HG03571 (cell line): ENCODE measurements at regions not wholly inside any gene's neighbourhood (a gene's known extent, or its start where the extent isn't known, plus 50 kb on each side); places are given as distances from the start of the nearest gene placed in this dataset.
"Not testable (repeated sequence)": the region's sequence is repeated elsewhere in the genome, so short reads cannot be mapped to it uniquely, and the experiment has no call there.

Experiments
- ATAC-seq: cut with Tn5 transposase; IDR thresholded peaks from one replicate; pipeline ENCODE4 v1.9.1; 2021; ENCODE audit not compliant: unreplicated experiment

DNA sequence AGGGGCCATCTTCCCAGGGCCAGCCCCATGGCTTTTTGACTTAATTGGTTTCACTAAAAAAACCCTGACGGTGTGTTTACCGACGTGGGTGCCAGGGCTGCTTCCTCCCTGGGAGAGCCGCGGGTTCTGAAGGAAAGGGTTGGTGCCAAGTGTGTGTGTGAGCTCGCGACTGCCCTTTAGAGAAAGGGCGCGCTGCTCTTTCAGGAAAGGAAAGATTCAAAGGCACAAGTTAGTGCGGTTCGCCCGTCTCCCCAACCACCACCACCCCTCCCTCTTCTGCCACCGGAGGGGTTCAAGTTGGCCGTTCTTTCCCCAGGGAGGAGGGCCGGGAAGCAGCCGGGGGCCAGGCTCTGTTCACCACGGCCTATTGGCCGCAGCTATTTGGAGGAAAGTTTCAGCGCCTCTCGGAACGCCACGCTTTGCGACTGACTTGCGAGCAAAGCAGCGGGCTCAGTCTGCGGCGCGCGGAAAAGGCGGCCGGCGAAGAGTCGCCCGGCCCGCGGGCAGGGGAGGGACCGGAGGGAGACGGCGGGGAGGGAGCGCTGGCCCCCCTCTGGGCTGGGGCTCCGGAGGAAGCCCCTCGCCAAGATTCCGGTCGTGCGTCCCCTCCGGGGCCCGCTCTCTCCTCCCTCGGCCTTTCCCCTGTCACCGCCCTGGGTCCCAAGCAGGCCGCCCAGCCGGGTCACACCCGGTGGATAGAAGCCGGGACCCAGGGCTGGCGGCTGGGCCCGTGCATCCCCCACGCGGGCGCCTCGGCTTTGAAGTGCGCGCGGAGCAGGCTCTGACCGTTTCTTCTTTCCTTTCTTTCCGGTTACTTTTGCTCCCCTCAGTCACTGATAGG, 165.9 kb upstream of the PPP1R3A start:
- ATAC-seq: no peak

DNA sequence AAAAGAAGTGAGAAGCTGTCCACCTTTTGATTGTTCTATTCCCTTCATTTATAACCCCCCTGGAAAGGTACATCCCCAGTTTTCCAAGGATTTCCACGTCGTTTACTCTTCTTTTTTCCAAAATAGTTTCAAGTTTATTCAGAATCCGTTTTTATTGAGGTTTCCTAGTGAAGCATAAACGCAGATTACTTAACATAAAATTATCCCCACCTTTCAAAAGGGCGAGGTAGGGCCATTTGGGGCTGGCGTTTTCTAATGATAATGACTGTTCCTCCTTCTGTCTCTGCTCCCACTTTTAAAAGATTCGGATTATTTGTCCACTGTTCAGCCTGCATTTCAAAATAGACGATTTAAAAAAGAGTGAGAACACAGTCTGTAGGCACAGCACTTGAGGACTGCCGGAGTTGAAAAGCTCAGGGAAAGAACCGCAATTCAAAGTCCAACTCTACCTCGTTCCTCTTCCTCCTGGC, 165.2 kb upstream of the PPP1R3A start:
- ATAC-seq: no peak

DNA sequence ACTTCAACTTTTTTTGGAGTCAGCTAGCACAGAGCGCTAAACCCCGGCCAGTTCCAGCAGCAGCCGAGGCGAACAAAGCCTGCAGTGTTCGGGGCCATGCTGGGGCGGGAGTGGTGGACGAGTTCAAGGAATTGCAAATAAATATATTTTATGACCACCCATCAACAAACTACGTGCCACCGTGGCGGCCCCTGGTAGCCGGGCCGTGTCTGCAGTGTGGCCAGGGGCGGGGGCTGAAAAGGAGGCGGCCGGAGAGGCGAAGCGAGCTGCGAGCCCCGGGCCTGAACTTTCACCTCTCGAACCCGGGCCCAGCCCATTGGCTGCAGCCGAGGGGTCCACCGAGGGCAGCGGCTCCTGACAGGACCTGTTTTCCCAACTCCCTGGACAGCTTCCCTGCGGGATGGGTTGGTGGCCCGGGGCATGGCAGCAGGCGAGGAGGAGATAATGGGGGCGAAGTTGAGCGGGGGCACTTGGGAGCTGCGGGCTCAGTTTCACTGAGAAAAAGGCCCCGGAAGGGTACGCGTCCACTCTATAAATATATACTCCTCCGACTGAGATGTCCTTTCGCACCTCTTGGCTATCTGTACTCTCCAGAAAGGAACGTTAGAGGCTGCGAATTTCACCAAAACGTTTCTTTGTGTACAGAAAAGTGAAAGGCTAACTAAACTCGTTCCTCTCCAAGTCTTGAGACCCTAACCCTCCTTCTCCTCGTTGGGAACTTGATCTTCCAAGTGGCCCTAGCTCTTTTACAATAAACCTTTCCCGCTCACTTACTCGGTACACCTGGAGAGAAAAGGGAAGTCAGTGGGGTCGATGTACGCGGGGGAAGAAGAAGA, 164.6 kb upstream of the PPP1R3A start:
- no peak for ATAC-seq

DNA sequence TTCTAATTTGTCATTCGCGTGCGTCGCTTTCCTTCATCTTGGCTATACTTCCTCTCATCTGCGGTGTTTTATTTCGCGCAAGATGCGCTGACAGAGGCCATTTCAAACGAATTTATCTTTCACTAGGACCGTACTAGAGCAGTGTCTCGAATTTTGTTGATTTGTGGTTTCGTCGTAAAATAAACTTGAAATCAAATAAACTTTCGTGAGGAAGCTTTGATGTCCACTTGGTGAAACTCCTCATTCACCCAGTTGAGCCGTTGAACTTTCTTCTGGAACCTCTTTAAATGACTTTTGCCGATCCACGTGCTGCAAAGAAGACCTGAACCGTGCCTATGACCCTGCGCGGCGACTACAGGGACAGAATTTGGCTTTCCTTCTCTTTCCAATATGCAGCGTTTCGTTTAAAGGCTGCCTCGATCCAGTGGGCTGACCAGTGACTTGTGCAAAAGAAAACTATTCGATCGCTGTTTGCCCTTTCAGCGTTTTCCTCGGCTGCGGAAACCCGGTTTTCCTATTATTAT, 163.9 kb upstream of the PPP1R3A start:
- no peak for ATAC-seq

DNA sequence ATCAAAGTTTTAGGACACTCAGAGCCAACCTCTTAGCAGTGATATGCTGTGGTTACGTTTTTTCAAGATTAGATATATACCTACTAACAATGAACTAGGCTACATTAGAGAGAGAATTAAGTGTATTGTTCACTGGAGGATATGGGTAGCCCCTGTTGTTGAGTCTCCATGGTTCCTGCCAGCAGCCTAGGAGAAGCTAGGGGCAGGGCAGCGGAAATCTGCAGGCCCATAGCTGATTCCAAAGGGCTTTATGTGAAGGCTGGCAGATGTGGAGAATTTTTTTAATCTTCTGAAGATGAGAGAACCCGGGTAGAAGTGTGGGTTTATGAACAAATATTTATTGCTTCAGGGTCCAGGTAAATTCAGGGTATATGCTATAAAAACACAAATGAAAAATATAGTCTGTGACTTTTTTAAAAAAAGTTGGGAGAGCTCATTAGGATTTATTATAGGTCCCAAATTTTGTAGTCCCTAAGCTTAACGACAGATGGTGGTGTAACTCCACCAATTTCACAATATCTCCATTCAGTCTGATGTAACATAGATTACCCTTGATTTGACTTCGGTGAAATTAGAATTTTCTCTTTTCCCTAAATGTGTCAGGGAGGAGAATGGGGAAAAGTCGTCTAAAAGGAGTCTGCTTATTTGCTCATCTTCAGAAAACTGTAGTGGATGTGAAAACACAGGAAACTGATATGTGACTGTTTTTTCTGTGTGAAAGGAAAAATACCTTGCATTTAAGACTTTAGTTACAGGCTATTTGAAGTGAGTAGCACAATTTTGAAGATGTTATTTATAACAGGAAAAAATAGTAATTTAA, 163.0 kb upstream of the PPP1R3A start:
- ATAC-seq: no peak

DNA sequence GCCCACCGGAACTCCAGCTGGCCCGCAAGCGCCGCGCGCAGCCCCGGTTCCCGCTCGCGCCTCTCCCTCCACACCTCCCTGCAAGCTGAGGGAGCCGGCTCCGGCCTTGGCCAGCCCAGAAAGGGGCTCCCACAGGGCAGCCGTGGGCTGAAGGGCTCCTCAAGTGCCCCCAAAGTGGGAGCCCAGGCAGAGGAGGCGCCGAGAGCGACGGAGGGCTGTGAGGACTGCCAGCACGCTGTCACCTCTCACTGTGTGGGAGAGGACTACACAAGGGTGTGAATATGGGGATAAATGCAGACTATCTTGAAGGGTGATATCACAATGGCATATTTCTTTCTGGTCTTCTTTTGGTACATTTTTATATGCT, 158.3 kb upstream of the PPP1R3A start:
- not testable (repeated sequence) for ATAC-seq

DNA sequence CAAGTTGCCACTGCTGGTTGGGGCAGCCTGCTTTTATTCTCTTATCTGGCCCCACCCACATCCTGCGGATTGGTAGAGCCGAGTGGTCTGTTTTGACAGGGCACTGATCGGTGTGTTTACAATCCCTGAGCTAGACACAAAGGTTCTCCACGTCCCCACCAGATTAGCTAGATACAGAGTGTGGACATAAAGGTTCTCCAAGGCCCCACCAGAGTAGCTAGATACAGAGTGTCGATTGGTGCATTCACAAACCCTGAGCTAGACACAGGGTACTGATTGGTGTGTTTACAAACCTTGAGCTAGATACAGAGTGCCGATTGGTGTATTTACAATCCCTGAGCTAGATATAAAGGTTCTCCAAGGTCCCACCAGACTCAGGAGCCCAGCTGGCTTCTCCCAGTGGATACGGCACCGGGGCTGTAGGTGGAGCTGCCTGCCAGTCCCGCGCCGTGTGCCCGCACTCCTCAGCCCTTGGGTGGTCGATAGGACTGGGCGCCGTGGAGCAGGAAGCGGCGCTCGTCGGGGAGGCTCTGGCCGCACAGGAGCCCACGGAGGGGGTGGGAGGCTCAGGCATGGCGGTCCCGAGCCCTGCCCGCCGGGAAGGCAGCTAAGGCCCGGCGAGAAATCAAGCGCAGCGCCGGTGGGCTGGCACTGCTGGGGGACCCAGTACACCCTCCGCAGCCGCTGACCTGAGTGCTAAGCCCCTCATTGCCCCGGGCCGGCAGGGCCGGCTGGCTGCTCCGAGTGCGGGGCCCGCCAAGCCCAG, 157.8 kb upstream of the PPP1R3A start:
- not testable (repeated sequence) for ATAC-seq

DNA sequence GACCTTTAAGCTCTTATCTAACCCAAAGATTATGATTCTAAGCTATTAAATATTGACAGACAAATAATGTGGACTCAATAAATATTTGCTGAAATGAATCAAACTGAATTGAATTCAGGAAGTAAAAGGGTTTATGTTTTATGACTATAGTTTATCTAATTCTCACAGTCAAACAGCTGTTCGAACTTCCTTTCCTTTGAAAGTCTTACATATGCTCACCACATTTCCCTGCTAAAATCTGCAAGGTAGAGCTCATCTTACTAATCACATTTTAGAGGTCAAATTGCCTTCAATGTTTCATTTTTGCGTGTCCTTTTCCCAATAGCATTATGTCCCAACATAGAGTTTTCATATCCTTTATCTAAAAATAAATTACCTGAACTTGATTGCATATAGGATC, 154.9 kb upstream of the PPP1R3A start:
- ATAC-seq: no peak

DNA sequence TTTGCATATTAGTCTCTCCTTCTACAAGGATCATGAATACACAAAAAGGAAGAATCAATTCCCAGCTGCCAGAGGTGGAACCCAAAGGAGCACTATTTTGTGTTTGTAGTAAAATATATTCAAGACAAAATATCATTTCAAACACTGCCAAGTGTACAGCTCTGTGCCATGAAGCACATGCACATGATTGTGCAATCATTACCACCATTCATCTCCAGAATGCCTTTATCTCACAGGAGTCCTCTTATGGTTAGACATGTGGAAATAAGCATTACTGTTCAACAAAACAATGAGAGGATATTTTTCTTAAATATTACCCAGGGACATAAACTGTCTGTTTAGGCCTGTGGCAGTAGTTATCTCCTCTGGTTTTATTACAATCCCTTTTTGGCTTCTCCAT, 151.4 kb upstream of the PPP1R3A start:
- no peak for ATAC-seq

DNA sequence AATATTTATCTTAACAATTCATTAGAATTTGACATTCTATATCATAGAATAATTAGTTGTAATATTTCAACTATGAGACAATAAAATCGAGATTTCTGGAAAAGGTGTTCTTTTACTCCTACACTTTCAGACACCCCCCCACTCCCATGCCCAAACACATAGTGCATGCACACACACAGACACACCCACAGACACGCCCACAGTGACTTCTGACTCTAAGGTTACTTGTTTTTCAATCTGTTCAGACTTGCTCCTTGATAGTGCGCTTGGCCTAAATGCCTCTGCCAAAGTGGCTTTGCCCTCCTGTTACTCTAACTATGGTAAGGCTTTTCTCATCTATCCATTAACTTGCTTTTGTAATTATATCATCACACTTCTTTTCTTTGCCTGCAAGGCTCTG, 144.0 kb upstream of the PPP1R3A start:
- ATAC-seq: no peak

DNA sequence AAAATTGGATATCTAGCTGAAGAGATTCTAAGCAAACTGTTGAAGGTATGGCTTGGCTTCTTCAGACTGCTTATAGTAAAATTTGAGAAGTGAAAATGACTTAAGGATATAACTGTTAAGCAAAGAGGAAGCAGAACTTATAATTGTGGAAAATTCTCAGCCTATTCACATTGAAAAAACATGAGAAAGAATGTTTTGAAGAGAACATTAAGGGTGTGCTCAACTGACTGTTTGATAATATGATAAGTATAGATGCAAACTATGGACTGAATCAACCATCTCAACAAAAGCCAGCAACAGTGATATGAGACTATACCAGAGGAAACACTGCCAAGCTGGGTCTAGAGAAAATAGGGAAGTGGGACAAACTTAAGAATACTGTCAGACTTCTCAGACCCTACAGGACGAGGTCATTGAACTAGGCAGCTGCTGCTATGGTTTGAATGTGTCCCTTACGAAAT, 133.1 kb upstream of the PPP1R3A start:
- ATAC-seq: peak; percentile 94

DNA sequence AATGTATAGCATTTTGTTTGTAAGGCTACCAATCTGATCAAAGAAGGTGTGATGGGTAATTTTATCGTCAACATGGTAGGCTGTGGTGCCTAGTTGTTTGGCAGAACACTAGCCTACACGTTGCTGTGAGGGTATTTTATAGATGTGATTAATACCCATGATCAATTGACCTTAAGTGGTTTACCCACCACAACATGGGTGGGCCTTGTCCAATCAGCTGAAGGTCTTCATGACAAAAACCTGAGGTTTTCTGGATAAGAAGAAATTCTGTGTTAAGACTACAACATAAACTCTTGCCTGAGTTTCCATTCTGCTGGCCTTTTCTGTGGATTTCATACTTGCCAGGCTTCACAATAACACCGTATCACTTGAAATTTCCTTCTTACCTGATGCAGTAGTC, 131.8 kb upstream of the PPP1R3A start:
- no peak for ATAC-seq

DNA sequence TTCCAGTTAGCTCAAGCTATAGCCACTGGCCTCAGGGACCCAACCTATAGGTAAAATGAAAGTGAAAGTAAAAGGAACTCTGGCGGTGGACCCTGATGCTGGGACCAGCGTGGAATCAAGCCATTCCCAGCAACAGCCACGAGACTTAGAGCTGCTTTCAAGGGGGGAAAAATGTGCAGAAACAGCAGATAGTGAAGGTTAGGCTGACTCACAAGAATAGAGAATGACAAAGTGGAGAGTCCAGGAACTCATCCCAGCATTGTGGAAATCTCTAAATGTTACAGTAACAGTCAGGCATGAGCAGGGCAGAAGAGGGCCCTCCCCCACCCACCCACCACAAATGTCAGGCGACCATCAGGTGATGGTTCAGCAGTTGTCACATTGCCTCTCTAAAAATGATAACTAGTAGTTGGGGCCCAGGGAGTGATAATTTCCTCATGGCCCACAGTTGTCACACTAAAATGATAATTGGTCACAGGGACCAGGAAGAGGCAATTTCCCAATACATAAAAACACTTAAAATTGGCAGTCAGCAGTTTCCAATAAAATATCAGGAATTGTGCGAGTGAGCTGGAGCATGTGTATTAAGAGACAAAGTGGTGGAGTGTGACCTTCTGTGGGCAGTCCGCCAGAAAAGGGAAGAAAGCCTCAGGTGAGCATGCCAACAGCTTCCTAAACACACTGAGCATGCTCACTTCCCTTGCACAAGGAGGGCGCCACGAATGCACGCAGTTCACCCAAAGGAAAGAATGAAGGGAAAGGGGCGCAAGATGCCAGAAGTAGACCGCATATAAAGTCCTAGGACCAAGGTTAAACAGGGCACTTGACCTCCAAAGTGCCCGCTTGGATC, 129.8 kb upstream of the PPP1R3A start:
- ATAC-seq: no peak

DNA sequence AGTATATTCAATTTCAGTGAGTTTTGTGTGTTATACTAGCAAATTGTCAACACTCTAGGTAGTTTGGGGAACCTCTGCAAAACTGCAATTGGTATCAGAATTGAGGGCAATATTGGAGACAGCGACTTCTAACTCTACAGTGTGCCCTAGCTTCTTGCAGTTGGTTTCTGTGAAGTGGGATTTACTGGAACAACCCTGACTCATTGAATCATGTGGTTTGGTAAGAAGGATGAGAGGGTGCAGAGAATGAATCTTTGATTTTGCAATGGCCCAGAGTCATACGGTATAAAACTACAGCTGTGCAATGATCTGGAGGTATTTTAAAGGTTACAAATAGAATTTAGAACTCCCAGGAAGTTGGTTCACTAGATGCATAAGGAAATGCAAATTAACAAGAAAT, 129.1 kb upstream of the PPP1R3A start:
- no peak for ATAC-seq

DNA sequence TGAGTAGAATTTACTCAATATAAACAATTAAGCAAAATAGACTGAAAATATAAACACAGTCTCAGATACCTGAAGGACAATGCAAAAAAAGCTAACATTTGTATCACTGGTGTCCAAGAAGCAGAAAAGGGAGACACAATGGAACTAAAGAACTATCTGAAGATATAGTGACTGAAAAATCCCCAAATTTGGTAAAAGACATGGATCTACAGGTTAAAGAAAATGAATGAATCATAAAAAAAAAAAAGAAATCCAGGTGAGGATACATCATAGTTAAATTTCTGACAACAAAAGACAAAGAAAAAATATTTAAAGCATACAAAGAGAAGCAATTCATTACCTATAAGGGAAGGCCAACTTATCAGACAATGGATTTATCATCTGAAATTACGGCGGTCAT, 114.7 kb upstream of the PPP1R3A start:
- no peak for ATAC-seq

DNA sequence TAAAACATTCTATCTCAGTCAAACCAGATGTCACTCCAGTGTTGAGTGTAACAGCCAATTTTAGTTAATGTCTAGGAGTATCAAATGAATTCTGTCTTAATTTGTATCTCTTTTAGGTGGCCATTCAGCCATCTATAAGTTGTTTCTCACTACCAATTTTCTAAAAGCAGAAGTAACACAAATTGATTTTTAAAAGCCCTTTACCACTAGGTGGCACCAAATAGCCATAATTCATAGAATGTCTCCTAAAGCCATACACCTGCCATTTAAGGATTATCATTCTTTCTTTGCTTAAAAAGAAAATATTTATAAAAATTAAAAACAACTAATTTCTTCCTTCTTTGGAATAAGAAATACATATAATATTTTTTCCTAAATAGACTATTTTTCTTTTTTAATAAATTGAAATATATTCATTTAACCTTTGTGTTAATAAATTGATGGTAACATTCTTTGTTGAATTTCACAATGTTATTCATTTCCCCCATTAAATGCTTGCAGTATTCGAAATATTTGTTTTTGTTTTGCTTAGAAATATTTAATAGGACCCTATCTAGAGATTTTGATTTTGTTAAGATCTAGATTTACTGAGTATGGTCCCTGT, 107.8 kb upstream of the PPP1R3A start:
- peak; percentile 82 for ATAC-seq

DNA sequence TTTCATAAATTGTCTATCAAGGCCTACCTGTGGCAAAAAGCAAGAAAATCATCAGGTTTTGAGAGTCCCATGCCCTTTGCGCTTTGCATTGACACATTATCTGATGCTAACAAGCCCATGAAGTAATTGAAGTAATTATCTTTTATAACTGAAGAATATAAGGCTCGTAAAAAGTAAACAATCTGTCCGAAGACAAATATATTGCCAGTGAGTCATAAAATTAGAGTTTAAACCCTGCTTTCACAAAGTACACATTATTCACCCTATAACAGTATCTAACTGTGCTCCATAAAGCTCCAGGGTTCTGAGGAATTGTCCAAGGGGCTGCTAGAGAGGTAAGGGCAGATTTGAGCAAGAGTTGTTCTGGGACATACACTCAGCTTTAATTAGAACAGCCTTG, 102.3 kb upstream of the PPP1R3A start:
- ATAC-seq: no peak

DNA sequence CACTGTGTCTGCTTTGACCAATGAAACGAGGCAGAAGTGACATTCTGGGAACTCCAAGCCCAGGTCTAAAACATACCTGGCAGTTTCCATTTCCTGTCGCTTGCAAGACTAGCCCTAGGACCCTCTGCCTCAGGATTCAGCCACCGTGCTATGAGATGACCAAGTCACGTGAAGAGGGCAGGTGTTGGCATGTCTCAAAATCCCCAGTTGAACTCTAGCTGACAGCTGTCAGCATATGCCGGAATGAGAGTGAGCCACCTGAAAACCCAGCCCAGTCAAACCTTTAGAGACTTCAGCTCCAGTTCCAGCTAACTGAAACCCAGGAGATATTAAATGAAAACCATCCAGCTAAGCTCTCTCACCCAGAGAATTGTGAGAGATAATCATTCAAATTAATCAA, 89.9 kb upstream of the PPP1R3A start:
- ATAC-seq: no peak

DNA sequence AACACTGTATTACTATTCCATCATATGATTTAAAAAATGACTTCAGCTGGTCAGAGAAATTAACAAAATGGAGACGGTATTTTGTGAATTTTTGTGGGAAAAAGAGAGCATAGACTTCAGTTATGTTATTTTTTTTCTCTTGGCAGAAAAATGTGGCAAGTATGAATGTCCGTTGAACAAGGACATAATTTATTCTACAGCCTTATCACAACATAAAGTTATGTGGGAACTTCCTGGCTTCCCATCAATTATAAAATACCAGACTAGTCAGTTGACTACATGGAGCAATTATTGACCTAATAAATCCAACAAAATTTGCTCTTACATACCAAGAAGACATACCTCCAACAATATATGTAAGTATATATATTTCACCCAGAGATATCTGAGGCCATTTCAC, 88.6 kb upstream of the PPP1R3A start:
- ATAC-seq: no peak
